GM13977 (cell line): ENCODE measurements at regions not wholly inside any gene's neighbourhood (a gene's known extent, or its start where the extent isn't known, plus 50 kb on each side); places are given as distances from the start of the nearest gene placed in this dataset.

Source experiments
- DNase-seq: peaks from one replicate; pipeline ENCODE4 v3.0.0; 2012; ENCODE audit warnings: low spot score
- CTCF ChIP-seq: IDR thresholded peaks from 2 replicates; pipeline ENCODE4 v1.5.1; 2012; ENCODE audit warnings: mild to moderate bottlenecking, control low read depth; ENCODE audit not compliant: insufficient read depth; ENCODE audit errors: extremely low read depth, missing control alignments
- in situ Hi-C: fragments of 300-500 bp; cut with MboI; formaldehyde crosslinking; loops from one replicate; pipeline ENCODE4 v1.12.0; 2022; ENCODE audit warnings: low sequenced_read_pairs, low pct_unique_long_range_greater_than_20kb, mixed read lengths, inconsistent platforms; ENCODE audit not compliant: unreplicated experiment

GRCh38 chr4:38284294-38285030 is 324.3 kb downstream of the PTTG2 start:
- TF ChIP-seq CTCF, result no peak

GRCh38 chr4:38287101-38287851 is 327.1 kb downstream of the PTTG2 start:
- TF ChIP-seq CTCF, result no peak
- DNase-seq, result no peak
- in situ Hi-C loops, result no loop called here

More at GRCh38 chr4:38284294-38285030, 324.3 kb downstream of the PTTG2 start:
- in situ Hi-C loops, result no loop called here
- no peak for DNase-seq

GRCh38 chr4:38289553-38289952 is 329.4 kb downstream of the PTTG2 start:
- DNase-seq, result no peak
- in situ Hi-C loops, result no loop called here
- no peak for TF ChIP-seq CTCF

GRCh38 chr4:38290366-38290765 is 330.2 kb downstream of the PTTG2 start:
- no peak for TF ChIP-seq CTCF
- DNase-seq, result no peak
- in situ Hi-C loops, result no loop called here

- DNase-seq, result no peak
- in situ Hi-C loops, result no loop called here
- TF ChIP-seq CTCF, result no peak
Measured at GRCh38 chr4:38290914-38291313, 330.7 kb downstream of the PTTG2 start.

GRCh38 chr4:38292529-38292928 is 332.3 kb downstream of the PTTG2 start:
- TF ChIP-seq CTCF, result no peak
- DNase-seq, result no peak
- in situ Hi-C loops, result no loop called here
